ENCODE measurements at regions not wholly inside any gene's neighbourhood (a gene's known extent, or its start where the extent isn't known, plus 50 kb on each side); places are given as distances from the start of the nearest gene placed in this dataset.

DNA sequence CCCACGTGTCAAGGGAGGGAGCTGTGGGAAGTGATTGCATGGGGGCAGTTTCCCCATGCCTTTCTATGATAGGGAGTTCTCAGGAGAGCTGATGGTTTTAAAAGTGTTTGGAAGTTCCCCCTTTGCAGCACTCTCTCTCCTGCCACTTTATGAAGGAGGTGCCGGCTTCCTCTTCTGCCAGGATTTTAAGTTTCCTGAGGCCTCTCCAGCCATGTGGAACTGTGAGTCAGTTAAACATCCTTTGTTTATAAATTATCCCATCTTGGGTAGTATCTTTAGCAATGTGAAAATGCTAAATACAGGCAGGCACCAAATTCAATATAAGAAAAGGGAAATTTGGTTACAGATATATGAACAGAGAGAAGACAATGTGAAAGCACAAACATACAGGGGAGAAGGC is 96.4 kb upstream of the EPHA7 start:
- Histone ChIP-seq H3K36me3 (no peaks in the 10 kb centered on the region), H3K27ac (no peak overlapping the region), H3K27me3 (no peaks in the 10 kb centered on the region), H3K9me3 (no peaks in the 10 kb centered on the region), H3K4me1 (no peaks in the 10 kb centered on the region), H3K4me3 (replicated peaks in 1 of 3) (no peak overlapping the region)
- DNase-seq = no peak
- intact Hi-C loops (cut with DNase I) = no loop called here
- TF ChIP-seq, protein P1, sequence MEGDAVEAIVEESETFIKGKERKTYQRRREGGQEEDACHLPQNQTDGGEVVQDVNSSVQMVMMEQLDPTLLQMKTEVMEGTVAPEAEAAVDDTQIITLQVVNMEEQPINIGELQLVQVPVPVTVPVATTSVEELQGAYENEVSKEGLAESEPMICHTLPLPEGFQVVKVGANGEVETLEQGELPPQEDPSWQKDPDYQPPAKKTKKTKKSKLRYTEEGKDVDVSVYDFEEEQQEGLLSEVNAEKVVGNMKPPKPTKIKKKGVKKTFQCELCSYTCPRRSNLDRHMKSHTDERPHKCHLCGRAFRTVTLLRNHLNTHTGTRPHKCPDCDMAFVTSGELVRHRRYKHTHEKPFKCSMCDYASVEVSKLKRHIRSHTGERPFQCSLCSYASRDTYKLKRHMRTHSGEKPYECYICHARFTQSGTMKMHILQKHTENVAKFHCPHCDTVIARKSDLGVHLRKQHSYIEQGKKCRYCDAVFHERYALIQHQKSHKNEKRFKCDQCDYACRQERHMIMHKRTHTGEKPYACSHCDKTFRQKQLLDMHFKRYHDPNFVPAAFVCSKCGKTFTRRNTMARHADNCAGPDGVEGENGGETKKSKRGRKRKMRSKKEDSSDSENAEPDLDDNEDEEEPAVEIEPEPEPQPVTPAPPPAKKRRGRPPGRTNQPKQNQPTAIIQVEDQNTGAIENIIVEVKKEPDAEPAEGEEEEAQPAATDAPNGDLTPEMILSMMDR (IDR thresholded peaks at IDR 0.05) = no peak
- no peak for TF ChIP-seq POLR2A (IDR thresholded peaks at IDR 0.05)
- WGBS, 2 donors = 40 to 42% methylated on average over 2 of the region's 2 CpGs

DNA sequence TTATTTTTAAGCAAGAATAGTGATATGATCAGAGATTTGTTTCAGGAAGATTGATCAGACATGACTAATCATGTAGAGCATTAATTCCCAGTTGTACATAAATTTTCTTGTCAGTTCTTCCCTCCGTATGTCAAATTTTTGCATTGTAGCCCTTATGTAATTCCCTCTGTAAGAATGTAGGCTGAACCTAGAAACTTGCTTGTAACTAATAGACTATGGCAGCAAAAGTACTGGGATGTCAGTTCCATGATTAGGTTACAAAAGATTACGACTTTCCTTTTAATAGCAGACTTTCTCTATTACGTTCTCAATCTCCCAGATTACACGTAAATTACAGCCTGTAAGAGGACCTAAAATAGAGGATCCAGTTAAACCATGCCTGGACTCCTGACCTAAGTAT is 79.4 kb upstream of the EPHA7 start:
- no peaks in the 10 kb centered on the region for H3K27me3 ChIP-seq
- WGBS, 2 donors = 88 to 89% methylated on average over 4 of the region's 4 CpGs
- TF ChIP-seq, protein P1 (IDR thresholded peaks at IDR 0.05) = no peak
- TF ChIP-seq POLR2A (IDR thresholded peaks at IDR 0.05) = no peak
- H3K4me3 ChIP-seq (replicated peaks in 1 of 3) = no peak overlapping the region
- no peaks in the 10 kb centered on the region for H3K4me1 ChIP-seq
- DNase-seq = no peak
- no peaks in the 10 kb centered on the region for H3K9me3 ChIP-seq
- no peak overlapping the region for H3K27ac ChIP-seq
- intact Hi-C loops (cut with DNase I) = no loop called here
- H3K36me3 ChIP-seq = no peaks in the 10 kb centered on the region

DNA sequence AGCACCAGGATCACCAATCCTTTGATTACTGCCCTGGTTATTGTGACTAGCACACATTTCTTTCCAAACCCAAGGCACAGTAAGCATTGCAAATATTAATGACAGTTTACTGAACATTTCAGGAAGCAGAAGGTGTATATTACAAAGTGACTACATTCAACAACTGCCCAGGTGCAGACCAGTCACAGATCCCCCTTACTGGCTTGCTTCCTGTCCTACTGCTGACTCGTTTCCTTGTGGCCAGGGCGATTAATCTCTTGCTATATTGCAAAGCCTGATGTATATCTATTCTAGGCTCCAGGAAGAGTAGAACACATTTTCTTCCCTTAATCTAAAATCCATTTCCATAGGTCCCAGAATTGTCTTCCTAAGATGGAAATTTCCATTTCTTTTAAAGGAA is 77.2 kb upstream of the EPHA7 start:
- no peak for DNase-seq

DNA sequence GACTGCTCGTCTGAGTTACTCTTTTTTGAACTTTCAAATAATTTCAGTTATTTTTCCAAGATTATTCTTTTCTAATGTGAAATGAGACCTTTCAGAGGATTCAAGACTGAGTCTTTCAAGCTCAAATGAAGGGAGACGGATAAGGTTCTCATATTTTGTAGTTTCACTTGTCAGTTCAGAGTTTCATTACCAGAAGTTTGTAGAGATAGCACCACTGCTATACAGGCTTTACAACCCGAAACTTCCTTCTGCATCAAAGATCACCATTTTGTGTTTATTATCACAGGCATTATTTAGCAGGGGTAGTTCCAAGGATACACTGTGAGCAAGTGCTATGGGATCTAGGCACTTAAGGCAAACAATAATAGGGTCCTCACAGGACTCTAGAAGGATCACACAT is 74.7 kb upstream of the EPHA7 start:
- no peaks in the 10 kb centered on the region for H3K9me3 ChIP-seq
- H3K4me1 ChIP-seq = no peaks in the 10 kb centered on the region
- DNase-seq = no peak
- no peaks in the 10 kb centered on the region for H3K36me3 ChIP-seq
- H3K4me3 ChIP-seq (replicated peaks in 1 of 3) = no peak overlapping the region
- 84 to 90% methylated on average over 3 of the region's 3 CpGs for WGBS, 2 donors
- no peak for TF ChIP-seq POLR2A (IDR thresholded peaks at IDR 0.05)
- TF ChIP-seq, protein P1 (IDR thresholded peaks at IDR 0.05) = no peak
- intact Hi-C loops (cut with DNase I) = no loop called here
- H3K27ac ChIP-seq = no peak overlapping the region
- no peaks in the 10 kb centered on the region for H3K27me3 ChIP-seq

More for the DNA sequence above, 77.2 kb upstream of the EPHA7 start:
- 63 to 68% methylated on average over 2 of the region's 2 CpGs for WGBS, 2 donors
- no peak overlapping the region for H3K27ac ChIP-seq
- H3K4me1 ChIP-seq = no peaks in the 10 kb centered on the region
- no peaks in the 10 kb centered on the region for H3K9me3 ChIP-seq
- no peaks in the 10 kb centered on the region for H3K36me3 ChIP-seq
- H3K4me3 ChIP-seq (replicated peaks in 1 of 3) = no peak overlapping the region
- no peaks in the 10 kb centered on the region for H3K27me3 ChIP-seq
- intact Hi-C loops (cut with DNase I) = no loop called here
- TF ChIP-seq, protein P1 (IDR thresholded peaks at IDR 0.05) = no peak
- TF ChIP-seq POLR2A (IDR thresholded peaks at IDR 0.05) = no peak

DNA sequence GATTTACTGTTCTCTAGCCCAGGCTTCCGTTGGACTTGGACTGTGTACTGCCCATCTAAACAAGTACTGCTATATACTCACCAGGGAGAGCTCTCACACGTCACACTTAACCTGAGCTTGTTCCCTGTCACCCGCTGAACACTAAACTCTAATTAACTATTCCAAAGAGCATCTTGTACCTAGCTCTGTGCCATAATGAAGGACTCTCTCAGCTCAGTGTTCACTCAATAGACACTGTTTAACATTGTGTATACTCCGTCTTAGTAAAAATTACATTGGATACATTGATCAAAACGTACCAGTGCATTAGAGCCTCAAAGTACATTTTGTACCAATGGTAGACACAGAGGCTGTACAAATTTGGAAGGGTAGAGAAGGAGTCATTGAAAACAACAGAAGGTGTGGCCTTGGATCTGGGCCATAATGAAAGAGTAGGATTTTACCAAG is 55.4 kb upstream of the EPHA7 start:
- Histone ChIP-seq H3K9me3 (no peaks in the 10 kb centered on the region), H3K27ac (no peak overlapping the region)
- 83 to 86% methylated on average over 5 of the region's 5 CpGs for WGBS, 2 donors

More for the DNA sequence above, 55.4 kb upstream of the EPHA7 start:
- Histone ChIP-seq H3K4me3 (replicated peaks in 1 of 3) (no peak overlapping the region), H3K36me3 (no peaks in the 10 kb centered on the region), H3K27me3 (no peaks in the 10 kb centered on the region), H3K4me1 (no peaks in the 10 kb centered on the region)
- TF ChIP-seq, protein P1 (IDR thresholded peaks at IDR 0.05) = no peak
- TF ChIP-seq POLR2A (IDR thresholded peaks at IDR 0.05) = no peak
- DNase-seq = no peak
- intact Hi-C loops (cut with DNase I) = no loop called here

Data from thyroid gland (tissue), 4 donors.